GM18499 (cell line): ENCODE measurements at regions not wholly inside any gene's neighbourhood (a gene's known extent, or its start where the extent isn't known, plus 50 kb on each side); places are given as distances from the start of the nearest gene placed in this dataset.
"Not testable (repeated sequence)": the region's sequence is repeated elsewhere in the genome, so short reads cannot be mapped to it uniquely, and the experiment has no call there.

Experiments used
- ATAC-seq: cut with Tn5 transposase; IDR thresholded peaks from one replicate; pipeline ENCODE4 v1.9.1; 2021; ENCODE audit warnings: moderate number of reproducible peaks; ENCODE audit not compliant: insufficient read depth, unreplicated experiment

DNA sequence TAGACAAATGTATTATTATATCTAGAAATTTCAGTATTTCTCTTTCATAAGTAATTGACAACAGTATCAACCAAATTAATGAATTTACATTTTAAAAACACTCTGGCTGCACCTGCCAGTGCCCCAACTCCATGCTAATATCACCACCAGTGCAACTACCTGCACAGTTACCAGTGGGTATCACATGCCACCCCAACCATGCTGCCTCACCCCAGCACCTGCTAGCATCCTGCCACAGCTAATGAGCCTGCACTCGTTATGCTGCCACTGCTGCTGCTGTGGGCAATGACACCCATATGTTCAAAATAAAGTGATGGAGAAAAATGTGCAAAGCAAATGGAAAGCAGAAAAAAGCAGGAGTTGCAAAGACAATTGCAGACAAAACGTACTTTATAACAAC lies 855.9 kb upstream of the MANEA start:
- no peak for ATAC-seq

DNA sequence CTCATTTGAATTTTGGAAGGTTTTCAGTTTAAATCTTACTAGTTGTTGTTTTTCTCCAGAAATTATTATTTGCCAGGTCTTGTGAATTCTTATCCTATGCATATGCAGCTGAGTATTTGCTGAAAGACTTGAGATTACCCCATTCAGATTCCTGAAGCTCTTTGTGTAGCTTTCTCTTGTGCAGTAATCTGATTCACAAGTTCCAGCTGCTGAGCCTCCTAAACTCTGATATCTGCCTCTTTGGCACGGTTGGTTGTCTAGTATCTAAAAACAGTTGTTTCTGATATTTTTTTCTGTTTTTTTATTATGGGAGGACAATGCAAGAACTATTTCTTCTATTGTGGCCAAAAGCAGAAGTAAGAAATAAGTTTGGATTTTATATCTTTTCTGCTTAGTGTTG lies 863.9 kb upstream of the MANEA start:
- no peak for ATAC-seq

DNA sequence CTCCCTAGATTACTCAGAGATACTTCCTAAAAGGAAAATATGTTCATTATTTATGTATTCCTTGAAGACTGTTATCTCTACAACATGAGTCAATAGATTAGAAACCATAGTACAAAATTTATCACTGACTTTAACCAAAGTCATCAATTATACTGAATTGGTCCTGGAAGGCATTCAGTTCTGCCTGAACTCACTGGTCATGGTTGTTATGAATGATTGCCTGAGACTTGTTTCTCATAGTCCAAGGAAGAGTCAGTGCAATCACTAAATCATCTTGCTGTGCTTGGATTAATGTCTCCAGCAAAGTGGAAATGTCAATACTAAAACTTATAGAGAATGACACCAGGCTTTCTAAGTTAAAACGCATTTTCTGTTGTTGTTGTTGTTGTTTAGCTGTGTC lies 878.6 kb upstream of the MANEA start:
- ATAC-seq = no peak

DNA sequence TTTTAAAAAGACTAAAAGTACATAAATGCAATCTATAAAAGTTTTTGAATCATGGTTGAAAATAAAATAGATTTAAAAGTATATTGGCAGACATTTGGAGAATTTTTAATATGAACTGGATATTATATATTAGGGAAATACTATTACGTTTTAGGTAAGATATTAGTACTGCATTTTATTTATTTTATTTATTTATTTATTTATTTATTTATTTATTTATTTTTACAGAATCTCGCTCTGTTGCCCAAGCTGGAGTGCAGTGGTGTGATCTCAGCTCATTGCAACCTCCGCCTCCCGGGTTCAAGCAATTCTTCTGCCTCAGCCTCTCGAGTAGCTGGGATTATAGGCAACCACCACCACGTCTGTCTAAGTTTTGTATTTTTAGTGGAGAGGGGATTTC lies 890.1 kb upstream of the MANEA start:
- not testable (repeated sequence) for ATAC-seq

DNA sequence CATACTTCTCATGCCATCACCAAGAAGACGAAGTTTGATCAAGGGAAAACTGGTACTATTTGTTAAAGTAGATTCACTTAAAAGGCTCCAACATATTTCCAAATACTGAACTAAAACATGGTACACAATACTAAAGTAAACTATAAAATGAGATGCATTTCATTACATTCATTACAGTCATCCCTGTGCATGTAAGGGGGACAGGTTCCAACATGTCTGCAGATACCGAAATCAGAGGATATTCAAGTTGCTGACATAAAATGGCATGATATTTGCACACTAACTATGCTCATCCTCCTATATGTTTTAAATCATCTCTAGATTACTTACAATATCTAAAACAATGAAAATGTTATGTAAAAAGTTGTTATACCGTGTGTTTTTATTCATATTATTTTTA lies 893.9 kb upstream of the MANEA start:
- ATAC-seq = no peak

DNA sequence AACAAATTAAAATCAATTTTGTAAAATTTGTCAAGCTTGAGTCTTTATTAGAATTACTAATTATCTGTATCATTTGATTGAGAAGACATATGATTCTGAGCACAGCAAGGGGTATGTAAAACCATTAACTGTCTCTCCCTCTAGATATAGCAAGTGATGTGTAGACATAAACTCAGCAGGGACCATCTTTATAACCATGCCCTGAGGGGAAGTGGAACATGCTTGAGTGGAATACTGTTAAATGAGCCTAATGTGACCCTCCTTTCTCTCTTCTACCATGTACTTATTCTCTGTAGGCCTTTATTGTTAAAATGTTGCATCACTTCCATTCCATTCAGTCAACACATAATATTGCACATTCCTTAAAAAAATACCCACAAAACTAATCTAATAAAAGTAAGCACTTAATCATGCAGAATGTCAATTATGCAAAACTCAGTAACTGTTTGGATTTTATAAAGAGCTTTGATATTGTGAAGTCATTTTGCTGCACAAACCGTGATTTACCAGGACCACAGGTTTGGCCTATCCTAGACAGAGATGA lies 896.6 kb upstream of the MANEA start:
- ATAC-seq = no peak

DNA sequence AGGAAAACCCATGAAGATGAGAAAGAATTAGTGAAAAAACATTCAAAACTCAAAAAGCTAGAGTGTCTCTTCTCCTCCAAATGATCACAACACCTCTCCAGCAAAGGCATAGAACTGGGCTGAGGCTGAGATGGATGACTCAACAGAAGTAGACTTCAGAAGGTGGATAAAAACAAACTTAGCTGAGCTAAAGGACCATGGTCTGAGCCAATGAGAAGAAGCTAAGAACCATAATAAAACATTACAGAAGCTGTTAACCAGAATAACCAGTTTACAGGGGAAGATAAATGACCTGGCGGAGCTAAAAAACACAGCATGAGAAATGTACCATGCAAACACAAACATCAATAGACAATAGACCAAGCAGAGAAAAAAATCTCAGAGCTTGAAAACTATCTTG lies 904.1 kb upstream of the MANEA start:
- no peak for ATAC-seq

DNA sequence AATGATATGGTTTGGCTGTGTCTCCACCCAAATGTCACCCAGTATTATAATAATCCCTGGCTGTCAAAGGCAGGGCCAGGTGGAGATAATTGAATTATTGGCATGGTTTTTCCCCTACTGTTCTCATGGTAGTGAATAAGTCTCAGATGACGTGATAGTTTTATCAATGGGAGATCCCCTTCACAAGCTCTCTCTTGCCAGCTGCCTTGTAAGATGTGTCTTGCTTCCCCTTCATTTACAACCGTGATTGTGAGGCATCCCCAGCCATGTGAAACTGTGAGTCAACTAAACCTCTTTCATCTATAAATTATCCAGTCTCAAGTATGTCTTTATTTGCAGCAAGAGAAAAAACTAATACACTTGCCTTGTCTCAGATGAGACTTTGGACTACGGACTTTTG lies 907.3 kb upstream of the MANEA start:
- ATAC-seq = no peak

DNA sequence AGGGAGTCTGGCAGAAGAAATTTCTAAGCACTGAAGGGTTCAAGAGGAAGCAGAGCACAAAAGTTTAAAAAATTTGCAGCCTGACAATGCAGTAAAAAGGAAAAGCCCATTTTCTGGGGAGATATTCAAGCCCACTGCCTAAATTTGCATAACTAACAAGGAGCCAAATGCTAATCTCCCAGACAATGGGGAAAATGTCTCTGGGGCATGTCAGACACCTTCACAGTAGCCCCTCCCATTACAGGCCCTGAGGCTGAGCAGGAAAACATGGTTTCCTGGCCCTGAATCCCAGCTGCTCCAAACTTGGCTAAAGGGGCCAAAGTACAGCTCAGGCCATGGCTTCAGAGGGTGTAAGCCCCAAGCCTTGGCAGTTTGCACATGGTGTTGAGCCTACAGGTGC lies 908.5 kb upstream of the MANEA start:
- ATAC-seq = no peak

DNA sequence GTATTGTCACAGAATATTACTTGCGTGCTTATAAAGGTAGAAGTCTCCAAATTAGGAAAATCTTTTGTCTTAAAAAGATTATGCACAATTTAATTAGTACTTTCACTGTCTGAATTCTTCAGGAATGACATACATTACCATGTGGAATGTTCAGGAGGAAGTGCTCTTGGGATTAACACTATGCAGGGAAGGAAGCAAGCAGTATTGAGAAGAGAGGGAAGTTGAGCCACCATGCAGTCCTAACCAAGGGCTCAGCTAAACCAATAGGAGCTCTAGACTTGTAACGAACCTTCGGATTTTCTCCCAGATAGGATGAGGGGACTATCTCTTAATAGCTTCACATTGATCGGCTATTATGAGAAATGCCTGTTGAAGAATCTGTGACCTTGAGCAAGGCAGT lies 918.4 kb upstream of the MANEA start:
- ATAC-seq = no peak

DNA sequence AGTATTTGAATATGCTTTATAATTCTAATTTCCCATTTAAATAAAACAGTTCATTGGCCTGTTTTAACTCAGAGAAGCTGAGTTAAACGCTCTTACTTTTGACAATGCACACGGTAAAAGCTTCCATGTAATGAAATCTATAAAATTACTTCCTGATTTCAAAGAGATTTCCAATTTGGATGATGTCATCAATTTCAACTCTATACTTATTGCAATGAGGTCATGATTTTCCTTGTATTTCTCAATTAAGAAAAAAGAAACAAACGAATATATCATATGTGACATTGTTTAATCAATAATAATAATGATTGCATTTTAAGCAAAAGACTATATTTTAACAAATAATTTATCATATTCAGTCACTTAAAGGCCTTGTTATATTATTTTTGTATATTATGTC lies 926.1 kb upstream of the MANEA start:
- no peak for ATAC-seq

DNA sequence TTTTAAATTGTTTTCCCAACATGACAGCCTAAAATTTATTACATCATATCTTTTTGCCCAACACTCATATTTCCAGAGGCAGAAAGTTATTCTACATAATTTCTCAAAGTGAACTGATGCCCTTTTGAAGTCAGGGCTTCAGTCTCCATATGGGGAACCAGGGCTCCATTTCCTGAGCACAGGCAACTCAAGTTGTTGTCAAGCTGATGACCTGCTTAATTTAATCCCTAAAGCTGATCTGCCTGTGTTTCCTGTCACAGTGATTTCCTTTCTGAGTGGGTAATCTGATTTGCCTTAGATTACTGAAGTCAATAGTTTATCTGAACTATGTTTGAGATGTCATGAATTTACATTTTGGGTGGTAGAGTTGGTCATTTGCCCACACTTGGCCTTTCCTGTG lies 932.1 kb upstream of the MANEA start:
- ATAC-seq = no peak

DNA sequence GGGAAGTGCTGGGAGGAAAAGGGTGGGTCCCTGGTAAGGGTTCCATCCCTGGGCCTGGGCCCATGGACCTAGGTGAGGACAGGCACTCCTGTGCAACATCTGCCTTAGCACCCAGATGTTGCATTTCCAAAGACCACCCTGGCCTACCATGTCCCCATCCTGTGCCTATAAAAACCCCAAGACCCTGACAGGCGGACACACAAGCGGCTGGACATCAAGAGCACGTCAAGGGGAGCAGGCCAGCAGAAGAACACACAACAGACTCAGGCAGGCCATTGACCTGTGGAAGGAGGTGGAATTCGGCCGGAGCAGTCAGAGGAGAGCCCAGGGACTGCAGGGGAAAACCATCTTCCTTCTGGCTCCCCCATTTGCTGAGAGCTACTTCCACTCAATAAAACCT lies 937.8 kb upstream of the MANEA start:
- no peak for ATAC-seq

DNA sequence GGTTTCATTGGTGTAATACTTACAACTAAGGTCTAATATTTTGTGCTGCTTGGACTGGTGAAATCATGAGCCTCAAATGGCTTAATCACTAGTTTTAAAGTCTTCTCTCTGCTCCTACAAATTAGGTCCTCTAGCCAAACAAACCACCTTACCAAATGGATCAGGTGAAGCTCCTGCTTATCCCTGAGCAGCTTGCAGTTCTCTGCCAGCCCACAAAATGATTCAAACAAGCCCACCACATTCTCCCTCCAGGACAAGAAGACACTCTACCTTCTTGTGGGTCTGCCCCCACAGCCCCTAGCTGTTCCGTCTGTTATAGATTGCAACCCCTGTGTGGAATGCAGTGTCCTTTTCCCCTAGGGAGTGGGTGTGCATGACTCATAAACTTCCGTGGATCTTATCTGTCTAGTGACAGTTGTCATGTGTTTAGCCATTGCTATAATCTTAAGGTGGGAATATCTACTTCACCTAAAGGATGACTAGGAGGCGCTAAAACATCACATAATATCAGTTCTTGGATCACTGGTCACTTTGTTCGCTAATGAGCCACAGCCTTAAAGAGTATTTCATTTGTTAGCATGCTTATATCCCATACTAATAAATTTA lies 940.5 kb upstream of the MANEA start:
- ATAC-seq = no peak

DNA sequence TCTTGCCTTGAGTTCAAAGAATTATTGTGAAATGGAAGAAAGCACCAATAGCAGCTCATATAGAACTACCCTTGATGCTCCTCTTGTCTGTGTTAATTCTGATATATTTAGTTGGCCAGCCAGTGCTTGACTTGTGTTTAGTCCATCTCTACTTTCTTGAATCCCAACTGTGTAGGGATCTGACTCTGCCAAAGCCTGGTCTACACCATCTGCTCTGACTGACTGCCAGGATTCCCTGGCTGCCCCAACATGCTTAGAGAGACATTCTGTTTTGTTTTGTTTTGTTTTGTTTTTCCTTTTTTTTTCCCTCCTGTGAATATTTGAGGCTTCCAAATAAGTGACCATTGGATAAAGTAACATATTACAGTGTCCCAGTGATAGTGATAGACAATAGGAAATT lies 953.7 kb upstream of the MANEA start:
- ATAC-seq = no peak

DNA sequence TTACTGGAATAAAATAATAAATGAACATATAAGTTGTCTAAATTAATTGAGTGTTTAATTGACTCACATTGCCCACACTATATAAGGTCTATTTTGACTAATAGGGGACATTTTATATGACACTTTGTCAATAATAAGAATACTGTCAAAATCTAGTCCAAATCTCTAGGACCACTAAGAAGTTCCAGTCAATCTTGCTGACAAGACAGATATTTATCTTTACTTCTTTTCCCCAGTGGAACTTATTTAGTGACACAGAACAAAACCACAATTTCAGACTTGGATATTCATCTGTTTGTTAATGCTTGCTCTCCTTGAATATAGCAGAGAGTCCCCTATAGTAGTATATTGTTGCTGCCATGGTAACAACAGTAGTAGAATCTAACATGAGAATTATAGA lies 954.6 kb upstream of the MANEA start:
- ATAC-seq = no peak

DNA sequence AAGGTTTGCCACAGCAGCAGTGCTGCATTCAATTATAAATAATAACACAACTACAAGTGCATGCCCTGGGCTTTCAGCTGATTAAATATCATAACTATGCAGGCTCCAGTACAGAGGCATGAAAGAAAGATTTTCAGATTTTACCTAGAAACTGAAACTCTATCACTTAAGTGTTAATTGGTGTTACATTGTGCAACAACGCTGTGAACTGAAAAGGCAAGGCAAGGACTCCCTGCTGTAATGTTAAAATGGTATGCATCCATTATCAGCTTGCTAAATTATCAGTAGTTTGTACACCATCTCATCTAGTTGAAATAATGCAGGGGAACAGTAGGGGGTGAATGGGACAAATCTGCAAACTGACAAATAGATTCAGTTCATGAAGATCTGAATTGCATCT lies 976.7 kb upstream of the MANEA start:
- ATAC-seq = no peak

DNA sequence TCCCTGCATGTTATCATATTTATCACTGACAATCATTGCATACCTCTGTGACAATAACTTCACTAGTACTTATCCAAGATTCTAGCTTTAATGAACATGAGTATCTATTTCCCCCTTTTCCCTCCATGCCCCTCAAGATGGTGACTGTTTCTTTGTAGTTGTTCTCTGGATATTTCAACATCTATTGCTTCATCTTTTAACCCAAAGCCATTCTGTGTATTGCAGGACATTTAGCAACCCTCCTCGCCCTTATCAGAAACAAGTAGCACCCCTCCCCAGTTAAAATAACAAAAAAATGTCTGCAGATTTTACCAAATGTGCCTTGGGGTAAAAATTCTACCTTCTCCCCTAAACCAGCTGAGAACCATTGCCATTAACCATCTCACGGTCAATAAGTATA lies 979.8 kb upstream of the MANEA start:
- no peak for ATAC-seq

DNA sequence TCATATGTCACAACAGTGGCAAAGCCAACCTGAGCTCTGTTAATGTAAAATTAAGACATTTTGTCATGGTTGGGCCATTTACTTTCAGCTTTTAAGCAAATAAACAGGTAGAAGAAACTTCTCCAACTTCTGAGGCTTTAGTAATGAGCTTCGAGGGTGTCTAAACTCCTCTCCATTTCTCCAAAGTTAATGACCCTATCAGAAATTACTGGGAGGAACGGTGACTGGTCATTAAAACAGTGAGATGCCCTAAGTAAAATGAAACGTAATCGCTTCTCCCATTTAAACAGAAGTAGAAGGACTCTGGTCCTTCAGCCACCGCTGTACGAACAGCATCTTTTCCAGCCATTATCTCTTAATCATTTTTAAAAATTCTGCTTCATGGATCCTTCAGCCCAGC lies 986.9 kb upstream of the MANEA start:
- ATAC-seq = no peak

DNA sequence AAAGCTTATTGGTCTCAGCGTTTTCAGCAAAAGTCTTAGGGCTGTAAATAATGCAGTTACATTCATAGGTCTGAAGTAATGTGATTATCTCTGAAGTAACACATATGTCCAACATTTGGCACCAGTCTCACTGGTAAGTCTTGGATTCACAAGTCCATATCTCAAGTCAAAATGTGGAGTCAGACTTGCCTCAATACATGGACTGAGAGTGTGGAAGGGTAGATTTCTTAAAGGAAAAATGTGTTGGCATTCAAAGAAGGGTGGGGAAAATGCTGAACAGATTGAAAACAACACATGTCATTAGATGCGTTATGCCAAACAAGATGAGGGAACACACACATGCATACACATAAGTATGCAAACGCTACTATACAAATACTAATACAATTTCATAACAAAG lies 989.0 kb upstream of the MANEA start:
- ATAC-seq = no peak

DNA sequence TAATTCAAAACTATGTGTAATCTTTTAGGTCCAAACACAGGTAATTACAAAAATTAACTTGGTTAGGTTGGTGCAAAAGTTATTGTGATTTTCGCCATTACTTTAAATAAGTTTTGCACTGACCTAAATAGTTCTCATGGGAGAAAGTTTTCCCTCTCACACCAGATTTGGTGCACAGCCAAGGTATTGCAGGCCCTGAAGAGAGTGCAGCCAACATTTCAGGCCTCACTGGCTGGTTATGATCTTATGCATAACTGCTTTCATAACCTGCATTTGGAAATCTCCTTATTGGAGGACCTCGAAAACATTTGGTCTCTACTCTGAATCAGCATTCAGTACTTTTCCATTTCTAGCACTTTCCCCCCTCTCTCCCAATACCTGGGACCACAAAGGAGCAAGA lies 993.1 kb upstream of the MANEA start:
- no peak for ATAC-seq

DNA sequence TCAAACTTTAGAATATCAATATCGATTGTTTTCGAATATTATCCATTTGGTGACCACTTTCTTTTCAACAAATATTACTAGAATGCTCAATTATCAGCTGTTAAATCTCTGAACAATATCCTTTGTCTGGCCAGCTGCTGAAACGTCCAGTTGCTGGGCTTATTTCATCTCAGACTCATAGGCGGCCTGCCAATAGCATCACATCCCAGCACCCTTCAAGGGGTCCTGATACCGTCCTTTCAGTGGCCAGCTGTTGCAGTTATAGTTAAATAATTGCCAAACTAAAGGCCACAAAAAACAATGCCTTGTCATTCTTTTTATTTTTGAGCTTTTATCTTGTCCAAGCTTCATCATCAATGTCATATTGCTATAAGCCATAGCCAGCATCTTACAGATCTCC lies 1006.8 kb upstream of the MANEA start:
- ATAC-seq = no peak

DNA sequence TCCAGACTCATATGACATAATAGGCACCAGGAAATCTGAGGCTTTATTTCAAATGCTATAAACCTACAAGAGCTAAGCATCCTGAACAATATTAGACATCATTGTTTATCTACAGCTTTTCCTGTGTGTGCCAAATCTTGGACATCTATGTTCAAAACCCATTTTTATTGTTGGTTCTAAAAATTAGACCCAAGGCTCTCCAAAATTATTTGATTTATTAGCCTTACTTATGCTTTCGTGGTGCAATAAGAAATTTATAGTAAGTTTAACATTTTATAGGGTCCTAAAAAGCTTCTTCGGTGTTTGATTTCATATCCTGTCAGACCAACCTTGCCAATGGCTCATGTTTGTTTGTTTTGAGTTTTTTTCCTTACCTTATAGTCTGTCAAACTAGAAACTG lies 1014.5 kb upstream of the MANEA start:
- ATAC-seq = no peak
